A673 (cell line): ENCODE measurements at regions not wholly inside any gene's neighbourhood (a gene's known extent, or its start where the extent isn't known, plus 50 kb on each side); places are given as distances from the start of the nearest gene placed in this dataset.

Source experiments
- BruUV-seq: library from RNA; stranded (reverse); fragments of 400-500 nt; replicated peaks from 2 replicates; lab custom pipeline; 2021; lab: Mats Ljungman, UMichigan
- CTCF ChIA-PET: fragments of 300-600 bp; sonication (Branson Sonifier 250); formaldehyde crosslinking; loops from one replicate; lab custom pipeline; 2022; ENCODE audit warnings: antibody characterized with exemption; lab: Charles Lee
- POLR2A ChIA-PET: fragments of 300-600 bp; sonication (Branson Sonifier 250); formaldehyde crosslinking; loops from one replicate; lab custom pipeline; 2022; ENCODE audit warnings: antibody characterized with exemption; ENCODE audit not compliant: low non-redundant PET; lab: Charles Lee
- DNase-seq: peaks from one replicate; pipeline ENCODE4 v3.0.0-alpha.2; 2015; ENCODE audit warnings: low spot score
- H3K27ac ChIP-seq: fragments of 200-600 bp; sonication (generic); 2 replicates; pipeline ENCODE4 v1.5.1; 2016; ENCODE audit warnings: mixed run types, low read depth, mild to moderate bottlenecking, mixed read lengths, antibody characterized with exemption, low read length; ENCODE audit not compliant: poor library complexity, severe bottlenecking
- H3K27me3 ChIP-seq: fragments of 200-600 bp; sonication (generic); replicated peaks from 2 replicates; pipeline ENCODE4 v1.6.1; 2017; ENCODE audit warnings: mixed run types, low read depth, mild to moderate bottlenecking, mixed read lengths, antibody characterized with exemption, low read length; ENCODE audit not compliant: insufficient read depth, poor library complexity
- H3K36me3 ChIP-seq: fragments of 200-600 bp; sonication (generic); 2 replicates; pipeline ENCODE4 v1.6.1; 2016; ENCODE audit warnings: mixed run types, mild to moderate bottlenecking, mixed read lengths, antibody characterized with exemption, low read length; ENCODE audit not compliant: insufficient read depth, poor library complexity, severe bottlenecking
- H3K4me1 ChIP-seq: fragments of 200-600 bp; sonication (generic); 2 replicates; pipeline ENCODE4 v1.6.1; 2017; ENCODE audit warnings: mixed run types, mild to moderate bottlenecking, mixed read lengths, antibody characterized with exemption, low read length; ENCODE audit not compliant: insufficient read depth, poor library complexity, severe bottlenecking
- H3K4me3 ChIP-seq: fragments of 200-600 bp; sonication (generic); 2 replicates; pipeline ENCODE4 v1.5.1; 2016; ENCODE audit warnings: low read depth, mixed run types, mild to moderate bottlenecking, mixed read lengths, low read length; ENCODE audit not compliant: poor library complexity, severe bottlenecking
- H3K9me3 ChIP-seq: fragments of 200-600 bp; sonication (generic); 2 replicates; pipeline ENCODE4 v1.6.1; 2016; ENCODE audit warnings: mixed run types, low read depth, mild to moderate bottlenecking, mixed read lengths, antibody characterized with exemption, low read length; ENCODE audit not compliant: poor library complexity, severe bottlenecking
- CTCF ChIP-seq: fragments of 300-800, 200-600 bp; sonication (generic); conservative IDR thresholded peaks from 2 replicates; pipeline ENCODE4 v1.5.1; 2017; ENCODE audit warnings: low read depth, mild to moderate bottlenecking, antibody characterized with exemption, low read length, moderate library complexity, mixed read lengths
- EZH2 ChIP-seq: fragments of 200-600 bp; sonication (generic); IDR thresholded peaks from 2 replicates; pipeline ENCODE4 v1.6.1; 2017; ENCODE audit warnings: borderline replicate concordance, low read depth, mild to moderate bottlenecking, mixed read lengths, antibody characterized with exemption, low read length; ENCODE audit not compliant: poor library complexity, severe bottlenecking
- intact Hi-C: fragments of 100-400 bp; cut with micrococcal nuclease; formaldehyde crosslinking; loops from one replicate; pipeline ENCODE4 v1.10.0; 2022; ENCODE audit not compliant: unreplicated experiment

GRCh38 chr1:4407851-4408250 lies 246.6 kb upstream of the AJAP1 start:
- ChIA-PET POLR2A (no interaction called here), CTCF (no interaction called here)
- Histone ChIP-seq H3K4me1 (no peaks in the 10 kb centered on the region), H3K36me3 (no peaks in the 10 kb centered on the region), H3K27ac (no peak overlapping the region), H3K4me3 (no peak overlapping the region), H3K9me3 (no peaks in the 10 kb centered on the region), H3K27me3 (no peaks in the 10 kb centered on the region)
- intact Hi-C loops, result no loop called here
- no peak for DNase-seq
- BruUV-seq, result no TSS peak
- TF ChIP-seq CTCF (no peak), EZH2 (no peak)

GRCh38 chr1:4408380-4408779 lies 246.0 kb upstream of the AJAP1 start:
- no peaks in the 10 kb centered on the region for H3K36me3 ChIP-seq
- no peaks in the 10 kb centered on the region for H3K9me3 ChIP-seq
- BruUV-seq, result no TSS peak
- no peak overlapping the region for H3K27ac ChIP-seq
- TF ChIP-seq EZH2, result no peak
- no peak for TF ChIP-seq CTCF
- no peak overlapping the region for H3K4me3 ChIP-seq
- DNase-seq, result no peak
- ChIA-PET POLR2A (no interaction called here), CTCF (no interaction called here)
- H3K27me3 ChIP-seq, result no peaks in the 10 kb centered on the region
- intact Hi-C loops, result no loop called here
- H3K4me1 ChIP-seq, result no peaks in the 10 kb centered on the region

GRCh38 chr1:4411862-4412261 lies 242.5 kb upstream of the AJAP1 start:
- DNase-seq, result no peak
- Histone ChIP-seq H3K9me3 (peaks cover 4% of the 10 kb centered on the region), H3K4me3 (no peak overlapping the region), H3K27ac (no peak overlapping the region), H3K27me3 (no peaks in the 10 kb centered on the region), H3K36me3 (no peaks in the 10 kb centered on the region), H3K4me1 (no peaks in the 10 kb centered on the region)
- ChIA-PET CTCF (no interaction called here), POLR2A (no interaction called here)
- TF ChIP-seq CTCF (no peak), EZH2 (no peak)
- intact Hi-C loops, result no loop called here
- BruUV-seq, result no TSS peak
